HL-60 (cell line): ENCODE measurements at regions not wholly inside any gene's neighbourhood (a gene's known extent, or its start where the extent isn't known, plus 50 kb on each side); places are given as distances from the start of the nearest gene placed in this dataset.

ENCODE experiments used
- DNase-seq, 2 experiments: peaks; one replicate each; pipeline ENCODE4 v3.0.0-alpha.2; 2010 to 2020; ENCODE audit warnings: low read depth in 1 of 2, low spot score in 1 of 2
- H3K27ac ChIP-seq: fragments of 250-450 bp; sonication (Bioruptor Pico); replicated peaks from 2 replicates; pipeline ENCODE4 v1.5.1; 2020; ENCODE audit warnings: mild to moderate bottlenecking, moderate library complexity
- H3K27me3 ChIP-seq: fragments of 250-450 bp; sonication (Bioruptor Pico); 2 replicates; pipeline ENCODE4 v1.5.1; 2021; ENCODE audit warnings: mild to moderate bottlenecking, moderate library complexity; ENCODE audit not compliant: insufficient read depth, poor library complexity, severe bottlenecking
- H3K4me3 ChIP-seq: replicated peaks from 2 replicates; pipeline ENCODE4 v1.5.1; 2011; ENCODE audit warnings: mild to moderate bottlenecking, control low read depth, low read length; ENCODE audit not compliant: insufficient read depth
- CTCF ChIP-seq: IDR thresholded peaks from one replicate; pipeline ENCODE4 v1.5.1; 2011; ENCODE audit warnings: low read length, control low read depth, inconsistent platforms; ENCODE audit not compliant: insufficient read depth
- GABPA ChIP-seq: IDR thresholded peaks from 2 replicates; pipeline ENCODE4 v1.6.1; 2012; ENCODE audit warnings: low read depth
- POLR2AphosphoS5 ChIP-seq: IDR thresholded peaks from 2 replicates; pipeline ENCODE4 v1.6.1; 2012; ENCODE audit warnings: low read depth
- REST ChIP-seq: IDR thresholded peaks from 2 replicates; pipeline ENCODE4 v1.6.1; 2012; ENCODE audit warnings: low read depth; ENCODE audit not compliant: insufficient replicate concordance
- SPI1 ChIP-seq: IDR thresholded peaks from 2 replicates; pipeline ENCODE4 v1.6.1; 2012; ENCODE audit warnings: low read depth, mild to moderate bottlenecking, borderline replicate concordance

- TF ChIP-seq GABPA: no peak
- no peak for TF ChIP-seq POLR2AphosphoS5
- TF ChIP-seq SPI1: no peak
- no peak for TF ChIP-seq CTCF
- no peak for TF ChIP-seq REST
- Histone ChIP-seq H3K27ac (no peak overlapping the region), H3K27me3 (no peaks in the 10 kb centered on the region), H3K4me3 (no peak overlapping the region)
- DNase-seq: no peak
Measured at GRCh38 chr4:13169731-13170525, 314.2 kb downstream of the RAB28 start.

DNA sequence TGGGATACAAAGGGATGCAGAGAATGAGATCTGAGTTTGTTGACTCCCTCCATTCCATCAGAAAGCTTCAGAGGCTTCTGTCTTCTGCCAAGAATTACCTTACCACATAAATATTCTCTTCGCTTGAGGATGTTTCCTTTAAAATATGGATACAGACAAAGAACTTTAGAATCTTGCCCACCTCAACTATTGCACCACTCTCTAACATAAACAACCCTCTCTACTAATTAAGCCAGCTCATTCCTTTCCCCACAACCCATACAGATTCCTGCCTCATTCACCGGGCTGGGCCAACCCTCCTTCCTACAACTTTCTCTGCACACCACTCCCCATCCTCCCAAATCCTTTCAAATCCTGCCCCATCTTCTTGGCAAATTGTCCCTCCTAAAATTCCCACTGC, 315.8 kb downstream of the RAB28 start:
- DNase-seq: no peak
- TF ChIP-seq CTCF (no peak), SPI1 (no peak), REST (no peak), POLR2AphosphoS5 (no peak), GABPA (no peak)
- H3K4me3 ChIP-seq: no peak overlapping the region
- H3K27ac ChIP-seq: no peak overlapping the region
- no peaks in the 10 kb centered on the region for H3K27me3 ChIP-seq

DNA sequence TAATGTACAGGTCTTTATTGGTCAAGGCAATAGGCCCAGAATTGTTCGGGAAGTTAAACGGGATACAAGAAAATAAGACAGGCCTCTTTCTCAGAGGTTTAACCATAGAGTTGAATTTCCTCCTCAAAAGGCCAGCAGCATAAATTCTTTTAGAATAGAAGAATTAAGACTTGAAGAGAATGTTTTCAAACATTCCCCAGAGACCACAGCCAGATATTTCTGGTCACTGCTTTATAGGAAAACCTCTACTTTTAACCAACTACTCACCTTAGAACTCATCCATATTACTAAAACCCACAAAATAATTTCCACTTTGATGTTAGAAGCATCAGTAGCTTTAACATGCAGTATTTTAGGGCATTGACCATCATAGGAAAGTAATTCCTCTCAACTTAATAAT, 317.9 kb downstream of the RAB28 start:
- H3K27me3 ChIP-seq: no peaks in the 10 kb centered on the region
- TF ChIP-seq GABPA (no peak), REST (no peak), CTCF (no peak), SPI1 (no peak), POLR2AphosphoS5 (no peak)

More for the DNA sequence above, 317.9 kb downstream of the RAB28 start:
- no peak overlapping the region for H3K27ac ChIP-seq
- H3K4me3 ChIP-seq: no peak overlapping the region
- no peak for DNase-seq
